Activated T-cell treated with anti-CD3 and anti-CD28 coated beads, Interleukin-2, amount 50 U/mL, for 4 hours (primary cell): ENCODE measurements at regions not wholly inside any gene's neighbourhood (a gene's known extent, or its start where the extent isn't known, plus 50 kb on each side); places are given as distances from the start of the nearest gene placed in this dataset.

Source experiments
- ATAC-seq, 2 donors: fragments of 200-7000 bp; cut with Tn5 transposase; one replicate each; pipeline ENCODE4 v1.10.0; 2021
- DNase-seq: peaks from one replicate; pipeline ENCODE4 v3.0.0-alpha.2; 2020
- H3K27me3 Mint-ChIP-seq: one replicate; pipeline ENCODE4 v1.8.0; 2021; ENCODE audit warnings: low read depth, mixed read lengths
- H3K36me3 Mint-ChIP-seq: one replicate; pipeline ENCODE4 v1.8.0; 2022; ENCODE audit warnings: mixed read lengths; ENCODE audit not compliant: insufficient read depth
- H3K4me1 Mint-ChIP-seq: one replicate; pipeline ENCODE4 v1.8.0; 2021; ENCODE audit warnings: low read depth, mixed read lengths
- H3K4me3 Mint-ChIP-seq: one replicate; pipeline ENCODE4 v1.8.0; 2021; ENCODE audit warnings: mild to moderate bottlenecking, moderate library complexity, mixed read lengths
- H3K9me3 Mint-ChIP-seq: one replicate; pipeline ENCODE4 v1.8.0; 2021; ENCODE audit warnings: mixed read lengths

DNA sequence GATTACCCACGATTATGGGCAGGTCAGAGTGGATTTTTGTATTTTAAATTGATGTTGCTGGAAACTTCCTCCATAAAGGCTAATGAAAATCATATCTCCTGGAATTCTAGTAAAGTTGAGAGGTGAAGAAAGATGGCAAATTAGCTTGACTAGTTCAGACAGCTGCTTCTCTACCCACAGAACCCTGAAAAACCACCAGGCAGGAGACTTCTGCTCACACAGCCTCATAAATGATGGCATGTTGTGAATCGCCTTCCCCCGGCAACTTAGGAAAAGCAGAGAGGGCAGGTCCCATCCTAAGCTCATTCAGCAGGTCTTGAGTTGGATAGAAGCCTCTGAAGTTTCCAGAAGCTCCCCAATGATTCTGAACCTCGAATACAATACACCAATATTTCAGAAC, 87.6 kb upstream of the SLC7A1 start:
- Mint-ChIP-seq H3K4me1 (no peaks in the 10 kb centered on the region), H3K4me3 (no peak overlapping the region), H3K27me3 (peaks cover 4% of the 10 kb centered on the region), H3K36me3 (no peaks in the 10 kb centered on the region), H3K9me3 (no peaks in the 10 kb centered on the region)
- DNase-seq, result no peak
- no peak for ATAC-seq

DNA sequence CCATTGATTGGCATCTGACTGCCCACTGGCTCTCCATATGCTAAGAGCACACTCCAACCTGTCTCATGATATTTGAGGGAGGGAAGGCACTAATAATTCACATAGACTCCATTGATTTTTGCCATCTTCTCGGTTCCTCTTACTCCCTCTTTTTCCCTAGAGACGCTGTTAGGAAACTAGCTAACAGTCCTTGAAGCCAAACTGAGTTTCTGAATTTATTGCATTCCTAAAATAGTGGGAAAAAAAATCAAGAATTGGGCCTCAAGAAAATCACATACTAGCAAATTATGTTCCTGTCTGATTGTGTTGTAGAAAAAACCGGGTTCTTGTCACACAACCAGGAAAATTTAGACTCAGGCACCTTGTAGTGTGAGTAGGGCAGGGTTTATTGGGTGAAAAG, 86.4 kb upstream of the SLC7A1 start:
- H3K36me3 Mint-ChIP-seq, result no peaks in the 10 kb centered on the region
- DNase-seq (no peak), ATAC-seq (no peak)
- H3K4me3 Mint-ChIP-seq, result no peak overlapping the region
- no peaks in the 10 kb centered on the region for H3K4me1 Mint-ChIP-seq
- peaks cover 4% of the 10 kb centered on the region for H3K27me3 Mint-ChIP-seq
- H3K9me3 Mint-ChIP-seq, result no peaks in the 10 kb centered on the region

DNA sequence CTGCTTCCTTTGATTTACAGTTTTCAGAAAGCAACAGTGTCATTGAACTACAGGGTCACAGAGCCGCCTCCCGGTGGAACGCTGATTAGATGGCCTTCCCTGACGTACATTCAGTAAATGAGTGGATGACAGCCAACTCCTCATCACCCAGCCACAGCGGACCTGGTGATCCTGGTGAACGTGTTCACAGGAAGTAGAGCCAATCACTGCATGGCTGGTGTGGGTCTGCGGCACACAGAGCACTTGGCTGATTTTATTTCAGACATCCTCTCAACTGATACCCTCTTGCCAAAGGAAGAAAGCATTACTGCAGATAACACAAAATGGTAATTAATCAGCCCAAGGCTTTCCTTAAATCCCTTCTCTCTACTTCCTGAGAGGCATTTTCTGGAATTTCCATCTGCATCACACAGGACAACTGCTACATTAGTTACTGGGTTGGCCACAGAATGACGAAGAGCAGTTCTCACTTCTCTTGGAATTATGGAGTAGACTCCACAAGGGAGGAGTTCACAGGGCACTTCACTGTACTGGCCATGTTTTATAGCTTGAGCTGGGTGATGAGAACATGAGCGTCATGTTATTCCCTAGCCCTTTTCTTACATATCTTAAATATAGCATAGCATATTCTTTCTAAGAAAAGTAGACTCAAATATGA, 84.0 kb upstream of the SLC7A1 start:
- peaks cover 4% of the 10 kb centered on the region for H3K27me3 Mint-ChIP-seq
- no peak overlapping the region for H3K4me3 Mint-ChIP-seq
- ATAC-seq, result no peak
- no peaks in the 10 kb centered on the region for H3K9me3 Mint-ChIP-seq
- H3K4me1 Mint-ChIP-seq, result no peaks in the 10 kb centered on the region
- no peaks in the 10 kb centered on the region for H3K36me3 Mint-ChIP-seq
- no peak for DNase-seq

DNA sequence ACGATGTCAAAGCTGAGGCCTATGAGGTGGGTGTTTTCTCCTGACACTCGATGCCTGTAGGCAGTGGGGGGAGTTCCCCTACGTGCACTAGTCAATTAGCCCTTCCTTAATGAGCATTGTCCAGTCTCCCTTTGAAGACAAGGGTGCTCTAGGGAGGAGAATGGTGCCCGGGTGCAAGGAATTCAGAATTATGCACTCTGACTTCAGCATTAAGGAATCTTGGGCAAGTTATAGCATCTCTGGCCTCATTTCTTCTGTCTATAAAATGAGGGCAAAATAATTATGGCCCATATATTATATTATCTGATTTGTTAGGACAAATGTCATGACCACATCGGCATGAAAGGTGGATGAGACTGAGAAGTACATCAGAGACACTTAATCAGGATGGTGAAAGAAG, 82.1 kb upstream of the SLC7A1 start:
- no peak overlapping the region for H3K4me3 Mint-ChIP-seq
- H3K27me3 Mint-ChIP-seq, result peaks cover 4% of the 10 kb centered on the region
- no peak for ATAC-seq
- H3K9me3 Mint-ChIP-seq, result peaks cover 3% of the 10 kb centered on the region
- no peaks in the 10 kb centered on the region for H3K4me1 Mint-ChIP-seq
- no peak for DNase-seq
- H3K36me3 Mint-ChIP-seq, result no peaks in the 10 kb centered on the region

DNA sequence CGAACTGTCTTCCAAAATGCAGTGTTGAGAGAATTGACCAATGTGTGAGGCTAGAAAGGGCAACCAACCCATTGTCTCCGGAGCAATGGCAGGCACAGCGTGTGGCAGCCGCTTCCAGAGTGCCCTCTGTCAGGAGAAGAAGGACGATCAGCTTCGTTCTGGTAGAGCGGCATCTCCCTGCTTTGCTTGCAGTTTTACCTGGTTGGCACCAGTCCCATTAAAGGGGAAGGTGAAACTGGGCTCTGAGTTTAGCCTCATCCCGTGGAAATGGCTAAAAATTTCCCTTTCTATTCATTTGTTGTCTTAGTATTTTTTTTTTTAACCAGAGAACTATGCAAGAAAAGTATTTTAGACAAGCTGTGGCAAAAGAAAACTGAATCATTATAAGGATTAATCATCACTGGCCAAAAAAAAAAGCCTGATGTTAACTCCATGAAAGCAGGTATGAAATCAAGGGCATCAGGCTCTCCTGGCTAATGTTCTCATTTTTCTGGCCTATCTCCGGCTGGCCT, 81.5 kb upstream of the SLC7A1 start:
- ATAC-seq (no peak), DNase-seq (no peak)
- Mint-ChIP-seq H3K4me3 (no peak overlapping the region), H3K36me3 (no peaks in the 10 kb centered on the region), H3K4me1 (no peaks in the 10 kb centered on the region), H3K9me3 (peaks cover 3% of the 10 kb centered on the region), H3K27me3 (peaks cover 4% of the 10 kb centered on the region)

DNA sequence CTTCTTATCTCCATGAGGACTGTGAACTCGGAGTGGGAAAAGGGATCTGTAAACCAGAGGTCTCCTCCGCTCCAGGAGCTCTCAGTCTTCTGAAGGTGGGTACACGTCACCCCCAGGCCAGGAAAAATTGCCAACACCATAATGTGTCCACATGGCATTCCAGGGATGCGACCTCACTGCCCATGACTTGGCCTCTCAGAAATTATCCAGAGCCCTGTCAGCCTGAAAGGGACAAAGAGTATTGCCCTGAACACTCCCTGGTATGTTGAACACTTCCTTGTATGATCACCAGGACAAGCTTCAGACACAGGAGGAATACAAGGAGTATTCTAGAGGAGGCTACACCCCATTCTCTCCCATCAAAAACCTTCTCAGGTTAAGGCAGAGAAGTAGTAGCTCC, 81.0 kb upstream of the SLC7A1 start:
- DNase-seq (no peak), ATAC-seq (no peak)
- Mint-ChIP-seq H3K4me3 (no peak overlapping the region), H3K36me3 (no peaks in the 10 kb centered on the region), H3K4me1 (no peaks in the 10 kb centered on the region), H3K9me3 (peaks cover 3% of the 10 kb centered on the region), H3K27me3 (peaks cover 4% of the 10 kb centered on the region)

DNA sequence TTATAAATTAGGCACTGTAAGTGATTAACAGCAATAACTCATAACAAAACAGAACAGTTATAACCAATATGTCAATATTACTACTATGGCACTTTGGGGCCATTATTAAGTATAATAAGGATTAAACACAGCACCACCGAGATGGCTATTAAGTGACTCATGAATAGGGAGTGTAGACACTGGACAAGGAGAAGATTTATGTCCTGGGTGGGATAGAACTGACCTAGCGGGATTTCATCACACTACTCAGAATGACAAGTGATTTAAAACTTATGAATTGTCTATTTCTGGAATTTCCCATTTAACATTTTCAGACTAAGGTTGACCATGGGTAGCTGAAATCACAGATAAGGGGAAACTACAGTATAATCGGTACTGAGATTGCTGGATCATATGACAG, 79.0 kb upstream of the SLC7A1 start:
- H3K36me3 Mint-ChIP-seq, result no peaks in the 10 kb centered on the region
- peaks cover 2% of the 10 kb centered on the region for H3K27me3 Mint-ChIP-seq
- no peak for ATAC-seq

DNA sequence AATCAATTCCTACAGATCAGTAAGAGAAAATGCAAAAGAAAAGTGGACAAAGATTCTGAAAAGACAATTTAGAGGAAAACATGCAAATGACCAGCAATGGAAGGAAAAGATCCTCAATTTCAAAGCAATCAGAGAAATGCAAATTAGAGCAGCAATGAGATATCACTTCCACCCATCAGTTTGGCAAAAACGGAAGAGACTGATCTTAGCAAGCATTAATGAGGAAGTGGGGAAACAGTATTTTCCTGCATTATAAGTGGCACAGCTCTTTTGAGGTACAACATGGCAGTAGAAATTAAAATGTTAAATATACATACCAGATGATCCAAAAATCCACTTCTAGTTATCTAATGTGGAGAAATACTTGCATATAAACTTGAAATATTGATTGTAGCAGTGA, 69.1 kb upstream of the SLC7A1 start:
- no peaks in the 10 kb centered on the region for H3K36me3 Mint-ChIP-seq
- no peak overlapping the region for H3K4me3 Mint-ChIP-seq
- H3K4me1 Mint-ChIP-seq, result no peaks in the 10 kb centered on the region
- peaks cover 31% of the 10 kb centered on the region for H3K9me3 Mint-ChIP-seq
- H3K27me3 Mint-ChIP-seq, result peaks cover 12% of the 10 kb centered on the region
- DNase-seq (no peak), ATAC-seq (no peak)

More for the DNA sequence above, 79.0 kb upstream of the SLC7A1 start:
- peaks cover 3% of the 10 kb centered on the region for H3K9me3 Mint-ChIP-seq
- H3K4me1 Mint-ChIP-seq, result no peaks in the 10 kb centered on the region
- no peak overlapping the region for H3K4me3 Mint-ChIP-seq
- no peak for DNase-seq

DNA sequence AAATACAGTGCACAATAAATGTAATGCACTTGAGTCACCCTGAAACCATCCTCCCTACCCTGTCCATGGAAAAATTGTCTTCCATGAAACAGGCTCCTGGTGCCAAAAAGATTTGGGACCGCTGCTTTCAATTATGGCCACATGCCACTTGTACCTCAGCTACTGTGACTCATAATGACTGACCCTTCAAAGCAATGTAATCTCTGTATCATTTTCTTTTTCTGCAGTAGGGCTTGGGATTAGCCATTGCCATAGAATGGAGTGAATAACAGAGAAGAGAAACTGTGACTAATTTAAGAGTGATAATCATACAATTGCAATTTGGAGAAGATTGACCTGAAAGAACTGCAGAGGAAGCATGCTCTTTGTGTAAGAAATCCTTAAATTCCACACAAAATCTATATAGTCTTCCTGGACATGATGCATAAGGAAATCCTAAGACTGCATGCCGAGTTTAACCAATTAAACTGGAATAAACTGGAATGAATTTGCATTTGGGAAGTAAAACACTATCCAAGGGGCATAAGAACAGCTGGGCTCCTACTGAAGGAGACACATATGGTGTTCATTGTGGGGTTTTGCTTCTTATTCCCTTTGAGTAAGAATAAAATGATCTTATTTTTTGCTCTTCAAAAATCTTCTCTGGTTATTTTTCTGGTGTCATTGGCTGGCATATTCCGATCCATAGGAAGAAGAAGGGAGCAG, 59.5 kb upstream of the SLC7A1 start:
- Mint-ChIP-seq H3K4me1 (peaks cover 5% of the 10 kb centered on the region), H3K36me3 (peaks cover 22% of the 10 kb centered on the region), H3K9me3 (peaks cover 9% of the 10 kb centered on the region), H3K4me3 (no peak overlapping the region), H3K27me3 (no peaks in the 10 kb centered on the region)
- ATAC-seq, result no peak
- DNase-seq, result no peak

DNA sequence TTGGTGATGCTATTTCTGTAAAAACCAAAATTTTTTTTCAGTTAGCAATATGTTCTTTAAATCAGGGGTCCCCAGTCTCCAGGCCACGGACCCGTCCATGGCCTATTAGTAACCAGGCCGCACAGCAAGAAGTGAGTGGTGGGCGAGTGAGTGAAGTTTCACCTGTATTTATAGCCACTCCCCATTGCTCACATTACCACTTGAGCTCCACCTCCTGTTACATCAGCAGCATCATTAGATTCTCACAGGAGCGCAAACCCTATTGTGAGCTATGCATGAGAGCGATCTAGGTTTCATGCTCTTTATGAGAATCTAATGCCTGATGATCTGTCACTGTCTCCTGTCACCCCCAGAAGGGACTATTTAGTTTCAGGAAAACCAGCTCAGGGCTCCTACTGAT, 58.9 kb upstream of the SLC7A1 start:
- Mint-ChIP-seq H3K4me1 (peaks cover 5% of the 10 kb centered on the region), H3K9me3 (peaks cover 5% of the 10 kb centered on the region), H3K27me3 (no peaks in the 10 kb centered on the region), H3K36me3 (peaks cover 22% of the 10 kb centered on the region), H3K4me3 (no peak overlapping the region)
- DNase-seq (no peak), ATAC-seq (no peak)

DNA sequence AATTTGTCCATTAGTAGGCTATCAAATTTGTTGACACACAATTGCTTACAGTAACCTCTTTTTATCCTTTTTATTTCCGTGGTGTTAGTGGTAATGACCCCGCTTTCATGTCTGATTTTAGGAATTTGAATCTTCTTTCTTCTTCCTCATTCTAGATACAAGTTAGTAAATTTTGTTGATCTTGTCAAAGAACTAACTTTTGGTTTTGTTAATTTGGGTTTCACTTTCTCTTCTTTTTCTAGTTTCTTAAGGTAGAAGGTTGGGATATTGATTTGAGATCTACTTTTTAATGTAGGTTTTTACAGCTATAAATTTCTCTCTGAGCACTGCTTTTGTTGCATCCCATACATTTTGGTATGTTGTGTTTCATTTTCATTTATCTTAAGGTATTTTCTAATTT, 53.3 kb upstream of the SLC7A1 start:
- Mint-ChIP-seq H3K27me3 (peaks cover 3% of the 10 kb centered on the region), H3K36me3 (peaks cover 10% of the 10 kb centered on the region), H3K4me1 (peaks cover 16% of the 10 kb centered on the region), H3K9me3 (peaks cover 11% of the 10 kb centered on the region), H3K4me3 (peak overlapping the region; percentile 71)
- DNase-seq (no peak), ATAC-seq (peak in 1 of 2 donors; percentile 25)
